K562 (cell line): ENCODE measurements at regions not wholly inside any gene's neighbourhood (a gene's known extent, or its start where the extent isn't known, plus 50 kb on each side); places are given as distances from the start of the nearest gene placed in this dataset.

Source experiments
- ATF4 ChIP-seq: fragments of 450-650 bp; formaldehyde crosslinking; IDR thresholded peaks from 2 replicates; pipeline ENCODE4 v1.4.0; 2022; ENCODE audit warnings: mild to moderate bottlenecking, moderate library complexity
- ESRRB ChIP-seq: fragments of 250-450 bp; sonication (Bioruptor Pico); IDR thresholded peaks from 2 replicates; pipeline ENCODE4 v1.5.0; 2020; ENCODE audit warnings: mild to moderate bottlenecking, moderate library complexity, borderline replicate concordance
- ETS2 ChIP-seq: IDR thresholded peaks from 2 replicates; pipeline ENCODE4 v1.6.1; 2016; ENCODE audit warnings: borderline replicate concordance, missing genetic modification characterization, mild to moderate bottlenecking, moderate library complexity, missing compliant biosample characterization; ENCODE audit not compliant: poor library complexity, severe bottlenecking
- HINFP ChIP-seq: fragments of 450-650 bp; conservative IDR thresholded peaks from 2 replicates; pipeline ENCODE4 v1.6.1; 2016; ENCODE audit warnings: missing genetic modification characterization, low read depth, mild to moderate bottlenecking, control low read depth, missing compliant biosample characterization
- HIVEP1 ChIP-seq: fragments of 250-450 bp; sonication (Bioruptor Pico); IDR thresholded peaks from 2 replicates; pipeline ENCODE4 v1.4.0; 2020; ENCODE audit warnings: mild to moderate bottlenecking
- PCBP2 ChIP-seq: fragments of 200-400 bp; formaldehyde crosslinking; IDR thresholded peaks from 2 replicates; pipeline ENCODE4 v1.6.1; 2018; ENCODE audit warnings: low read length, low read depth, mild to moderate bottlenecking, moderate library complexity; ENCODE audit not compliant: poor library complexity, severe bottlenecking
- POLR2A ChIP-seq: fragments of 450-650 bp; conservative IDR thresholded peaks from 2 replicates; pipeline ENCODE4 v1.6.1; 2016
- SOX6 ChIP-seq: fragments of 450-650 bp; IDR thresholded peaks from 2 replicates; pipeline ENCODE4 v1.6.1; 2014; ENCODE audit warnings: mild to moderate bottlenecking
- TCF15 ChIP-seq: fragments of 250-450 bp; sonication (Bioruptor Pico); IDR thresholded peaks from 2 replicates; pipeline ENCODE4 v1.8.0; 2022; ENCODE audit warnings: moderate library complexity, mild to moderate bottlenecking, inconsistent platforms
- UBTF ChIP-seq, 2 experiments: IDR thresholded peaks; 2 replicates each; pipeline ENCODE4 v1.6.1; 2012; ENCODE audit warnings: improper control_type of control experiment in 2 of 2, low read depth in 2 of 2, low read length in 2 of 2, borderline replicate concordance in 1 of 2
- XRCC4 ChIP-seq: IDR thresholded peaks from one replicate; pipeline ENCODE4 v1.6.1; 2011; ENCODE audit not compliant: insufficient read depth, insufficient read length; ENCODE audit errors: extremely low read depth
- ZBTB8A ChIP-seq: fragments of 450-650 bp; IDR thresholded peaks from 2 replicates; pipeline ENCODE4 v1.6.1; 2018; ENCODE audit warnings: mild to moderate bottlenecking, moderate library complexity; ENCODE audit not compliant: partially characterized antibody

- TF ChIP-seq TCF15 (no peak), HIVEP1 (CRISPR knock-in tag) (no peak), PCBP2 (no peak), XRCC4 (no peak), POLR2A (no peak), HINFP (tag) (no peak), ESRRB (CRISPR knock-in tag) (no peak), UBTF (IDR thresholded peaks at IDR 0.05; ENCODE audit: borderline replicate concordance in 1 of 2, low read depth in 2 of 2, low read length in 2 of 2) (no peak), ATF4 (no peak), ETS2 (tag) (no peak), ZBTB8A (no peak), SOX6 (no peak)
Observed at GRCh38 chr13:112267660-112268059, 108.5 kb upstream of the SPACA7 start.
